Right atrium auricular region (tissue), 2 donors: ENCODE measurements at regions not wholly inside any gene's neighbourhood (a gene's known extent, or its start where the extent isn't known, plus 50 kb on each side); places are given as distances from the start of the nearest gene placed in this dataset.

Experiments used
- DNase-seq: peaks from one replicate; pipeline ENCODE4 v3.0.0-alpha.2; 2019; ENCODE audit warnings: low spot score
- H3K27ac ChIP-seq, 2 donors: fragments of 200-600 bp; sonication (generic); 1 replicate in 1 of 2; 2 replicates in 1 of 2; pipeline ENCODE4 v1.5.1; 2016 to 2019
- H3K27me3 ChIP-seq, 2 donors: fragments of 200-600 bp; sonication (generic); one replicate each; pipeline versions ENCODE4 v1.5.1 to v1.6.0; 2017 to 2019
- H3K36me3 ChIP-seq: fragments of 200-600 bp; sonication (generic); one replicate; pipeline ENCODE4 v1.5.1; 2016
- H3K4me1 ChIP-seq, 2 donors: fragments of 200-600 bp; sonication (generic); one replicate each; pipeline versions ENCODE4 v1.5.1 to v1.6.0; 2017 to 2019
- H3K4me3 ChIP-seq, 2 donors: fragments of 200-600 bp; sonication (generic); 1 replicate in 1 of 2; 2 replicates in 1 of 2; pipeline ENCODE4 v1.5.1; 2017 to 2019; ENCODE audit warnings: mild to moderate bottlenecking in 1 of 2, moderate library complexity in 1 of 2
- H3K9me3 ChIP-seq, 2 donors: fragments of 200-600 bp; sonication (generic); one replicate each; pipeline ENCODE4 v1.5.1; 2019
- CTCF ChIP-seq, 2 donors: fragments of 200-600 bp; sonication (generic); IDR thresholded peaks; one replicate each; pipeline ENCODE4 v1.5.1; 2019; ENCODE audit warnings: antibody characterized with exemption in 2 of 2

DNA sequence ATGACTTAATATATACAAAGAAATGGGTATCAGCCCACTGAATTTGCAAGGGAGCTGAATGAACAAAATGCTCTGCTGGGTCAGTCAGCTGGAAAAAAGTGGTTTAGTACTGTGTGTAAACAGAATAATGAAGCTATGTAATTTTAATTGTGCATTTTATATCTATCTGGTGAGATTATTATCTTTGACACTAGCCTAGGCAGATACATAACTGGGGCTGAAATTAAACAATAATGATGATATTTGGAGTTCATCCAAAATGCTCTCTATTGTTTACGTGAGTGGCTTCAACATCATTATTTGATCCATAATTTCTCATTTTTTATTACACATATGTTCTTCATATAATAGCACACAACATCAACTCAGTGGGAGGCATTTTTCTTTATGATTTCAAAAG, 208.5 kb upstream of the SNX7 start:
- no peaks in the 10 kb centered on the region for H3K4me1 ChIP-seq
- no peak overlapping the region for H3K27ac ChIP-seq
- no peaks in the 10 kb centered on the region for H3K27me3 ChIP-seq
- H3K9me3 ChIP-seq: peaks cover 0 to under 1% of the 10 kb centered on the region in 2 donors
- no peak for DNase-seq
- no peaks in the 10 kb centered on the region for H3K36me3 ChIP-seq
- H3K4me3 ChIP-seq: no peak overlapping the region
- TF ChIP-seq CTCF (IDR thresholded peaks at IDR 0.05): no peak

- no peak for DNase-seq
- Histone ChIP-seq H3K9me3 (peaks cover 0 to 10% of the 10 kb centered on the region in 2 donors), H3K4me3 (no peak overlapping the region), H3K36me3 (no peaks in the 10 kb centered on the region), H3K27ac (no peak overlapping the region), H3K4me1 (no peaks in the 10 kb centered on the region), H3K27me3 (no peaks in the 10 kb centered on the region)
- no peak for TF ChIP-seq CTCF (IDR thresholded peaks at IDR 0.05)
Measured at GRCh38 chr1:98452162-98452561, 209.4 kb upstream of the SNX7 start.

- Histone ChIP-seq H3K36me3 (no peaks in the 10 kb centered on the region), H3K9me3 (no peaks in the 10 kb centered on the region), H3K4me1 (no peaks in the 10 kb centered on the region), H3K27ac (no peak overlapping the region), H3K27me3 (no peaks in the 10 kb centered on the region), H3K4me3 (no peak overlapping the region)
- TF ChIP-seq CTCF (IDR thresholded peaks at IDR 0.05): no peak
- no peak for DNase-seq
Measured at GRCh38 chr1:98441281-98441680, 220.2 kb upstream of the SNX7 start.

GRCh38 chr1:98439471-98439870, 222.1 kb upstream of the SNX7 start:
- no peak for DNase-seq
- Histone ChIP-seq H3K4me3 (no peak overlapping the region), H3K4me1 (no peaks in the 10 kb centered on the region), H3K9me3 (no peaks in the 10 kb centered on the region), H3K27me3 (no peaks in the 10 kb centered on the region), H3K36me3 (no peaks in the 10 kb centered on the region), H3K27ac (no peak overlapping the region)
- no peak for TF ChIP-seq CTCF (IDR thresholded peaks at IDR 0.05)

- H3K4me1 ChIP-seq: no peaks in the 10 kb centered on the region
- no peaks in the 10 kb centered on the region for H3K36me3 ChIP-seq
- no peak overlapping the region for H3K27ac ChIP-seq
- no peaks in the 10 kb centered on the region for H3K27me3 ChIP-seq
- no peaks in the 10 kb centered on the region for H3K9me3 ChIP-seq
- TF ChIP-seq CTCF (IDR thresholded peaks at IDR 0.05): no peak
- no peak for DNase-seq
- no peak overlapping the region for H3K4me3 ChIP-seq
Measured at GRCh38 chr1:98437540-98437939, 224.0 kb upstream of the SNX7 start.

DNA sequence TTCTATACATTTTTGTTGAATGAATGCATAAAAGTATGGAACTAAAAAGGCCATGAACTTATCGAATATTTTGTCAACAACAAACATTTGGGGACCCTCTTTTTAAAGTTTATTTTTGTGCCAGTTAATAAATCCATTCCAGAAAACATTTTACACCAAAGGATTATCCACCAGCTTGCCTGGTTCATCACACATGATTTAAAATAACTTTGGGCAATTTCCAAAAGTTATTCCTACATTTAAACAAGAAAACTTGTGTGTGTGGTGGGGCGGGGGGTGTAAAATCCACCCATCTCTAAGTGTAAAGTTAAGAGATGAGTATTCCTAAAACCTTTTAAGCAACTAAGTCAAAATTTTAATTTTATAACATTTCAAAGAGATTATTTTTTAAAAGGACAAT, 224.5 kb upstream of the SNX7 start:
- no peaks in the 10 kb centered on the region for H3K4me1 ChIP-seq
- no peak for TF ChIP-seq CTCF (IDR thresholded peaks at IDR 0.05)
- DNase-seq: no peak
- H3K27ac ChIP-seq: no peak overlapping the region
- no peaks in the 10 kb centered on the region for H3K36me3 ChIP-seq
- no peaks in the 10 kb centered on the region for H3K27me3 ChIP-seq
- no peaks in the 10 kb centered on the region for H3K9me3 ChIP-seq
- no peak overlapping the region for H3K4me3 ChIP-seq
